ENCODE measurements at regions not wholly inside any gene's neighbourhood (a gene's known extent, or its start where the extent isn't known, plus 50 kb on each side); places are given as distances from the start of the nearest gene placed in this dataset.
"Not testable (repeated sequence)": the region's sequence is repeated elsewhere in the genome, so short reads cannot be mapped to it uniquely, and the experiment has no call there.

GRCh38 chr3:21927261-21927660 is 176.3 kb upstream of the ZNF385D start:
- Histone ChIP-seq H3K27ac (ENCODE audit: low read depth, low read length) (no peak overlapping the region), H3K9me3 (ENCODE audit: control insufficient read depth, insufficient read depth, low read length) (no peaks in the 10 kb centered on the region), H3K9ac (ENCODE audit: low read depth, low read length) (no peak overlapping the region), H3K4me3 (ENCODE audit: low read depth, low read length) (no peak overlapping the region), H3K4me1 (ENCODE audit: control insufficient read depth, insufficient read depth, low read length) (no peaks in the 10 kb centered on the region), H3K27me3 (ENCODE audit: control insufficient read depth, insufficient read depth, low read length) (no peaks in the 10 kb centered on the region), H3K36me3 (ENCODE audit: control insufficient read depth, insufficient read depth, low read length) (no peaks in the 10 kb centered on the region)

GRCh38 chr3:21934591-21934990 is 183.6 kb upstream of the ZNF385D start:
- no peak overlapping the region for H3K4me3 ChIP-seq (ENCODE audit: low read depth, low read length)
- H3K36me3 ChIP-seq (ENCODE audit: control insufficient read depth, insufficient read depth, low read length), result no peaks in the 10 kb centered on the region
- H3K4me1 ChIP-seq (ENCODE audit: control insufficient read depth, insufficient read depth, low read length), result no peaks in the 10 kb centered on the region
- no peaks in the 10 kb centered on the region for H3K27me3 ChIP-seq (ENCODE audit: control insufficient read depth, insufficient read depth, low read length)
- no peak overlapping the region for H3K27ac ChIP-seq (ENCODE audit: low read depth, low read length)
- H3K9ac ChIP-seq (ENCODE audit: low read depth, low read length), result no peak overlapping the region
- H3K9me3 ChIP-seq (ENCODE audit: control insufficient read depth, insufficient read depth, low read length), result no peaks in the 10 kb centered on the region

GRCh38 chr3:21936207-21936606 is 185.2 kb upstream of the ZNF385D start:
- no peak overlapping the region for H3K9ac ChIP-seq (ENCODE audit: low read depth, low read length)
- H3K4me3 ChIP-seq (ENCODE audit: low read depth, low read length), result no peak overlapping the region
- H3K27me3 ChIP-seq (ENCODE audit: control insufficient read depth, insufficient read depth, low read length), result no peaks in the 10 kb centered on the region
- no peaks in the 10 kb centered on the region for H3K9me3 ChIP-seq (ENCODE audit: control insufficient read depth, insufficient read depth, low read length)
- no peaks in the 10 kb centered on the region for H3K36me3 ChIP-seq (ENCODE audit: control insufficient read depth, insufficient read depth, low read length)
- no peak overlapping the region for H3K27ac ChIP-seq (ENCODE audit: low read depth, low read length)
- H3K4me1 ChIP-seq (ENCODE audit: control insufficient read depth, insufficient read depth, low read length), result no peaks in the 10 kb centered on the region

- H3K27ac ChIP-seq (ENCODE audit: low read depth, low read length), result no peak overlapping the region
- H3K4me1 ChIP-seq (ENCODE audit: control insufficient read depth, insufficient read depth, low read length), result no peaks in the 10 kb centered on the region
- H3K27me3 ChIP-seq (ENCODE audit: control insufficient read depth, insufficient read depth, low read length), result no peaks in the 10 kb centered on the region
- H3K9me3 ChIP-seq (ENCODE audit: control insufficient read depth, insufficient read depth, low read length), result no peaks in the 10 kb centered on the region
- no peak overlapping the region for H3K4me3 ChIP-seq (ENCODE audit: low read depth, low read length)
- H3K36me3 ChIP-seq (ENCODE audit: control insufficient read depth, insufficient read depth, low read length), result no peaks in the 10 kb centered on the region
- no peak overlapping the region for H3K9ac ChIP-seq (ENCODE audit: low read depth, low read length)
Observed at GRCh38 chr3:21938267-21938681, 187.3 kb upstream of the ZNF385D start.

- H3K36me3 ChIP-seq (ENCODE audit: control insufficient read depth, insufficient read depth, low read length), result no peaks in the 10 kb centered on the region
- no peak overlapping the region for H3K27ac ChIP-seq (ENCODE audit: low read depth, low read length)
- H3K9me3 ChIP-seq (ENCODE audit: control insufficient read depth, insufficient read depth, low read length), result no peaks in the 10 kb centered on the region
- H3K9ac ChIP-seq (ENCODE audit: low read depth, low read length), result no peak overlapping the region
- H3K4me1 ChIP-seq (ENCODE audit: control insufficient read depth, insufficient read depth, low read length), result no peaks in the 10 kb centered on the region
- H3K4me3 ChIP-seq (ENCODE audit: low read depth, low read length), result no peak overlapping the region
- H3K27me3 ChIP-seq (ENCODE audit: control insufficient read depth, insufficient read depth, low read length), result no peaks in the 10 kb centered on the region
Observed at GRCh38 chr3:21942328-21942727, 191.3 kb upstream of the ZNF385D start.

GRCh38 chr3:21944251-21944650 is 193.2 kb upstream of the ZNF385D start:
- Histone ChIP-seq H3K36me3 (ENCODE audit: control insufficient read depth, insufficient read depth, low read length) (no peaks in the 10 kb centered on the region), H3K9ac (ENCODE audit: low read depth, low read length) (no peak overlapping the region), H3K27me3 (ENCODE audit: control insufficient read depth, insufficient read depth, low read length) (no peaks in the 10 kb centered on the region), H3K4me1 (ENCODE audit: control insufficient read depth, insufficient read depth, low read length) (no peaks in the 10 kb centered on the region), H3K9me3 (ENCODE audit: control insufficient read depth, insufficient read depth, low read length) (no peaks in the 10 kb centered on the region), H3K27ac (ENCODE audit: low read depth, low read length) (no peak overlapping the region), H3K4me3 (ENCODE audit: low read depth, low read length) (no peak overlapping the region)

GRCh38 chr3:21952856-21953255 is 201.8 kb upstream of the ZNF385D start:
- Histone ChIP-seq H3K9me3 (ENCODE audit: control insufficient read depth, insufficient read depth, low read length) (no peaks in the 10 kb centered on the region), H3K27me3 (ENCODE audit: control insufficient read depth, insufficient read depth, low read length) (no peaks in the 10 kb centered on the region), H3K9ac (ENCODE audit: low read depth, low read length) (no peak overlapping the region), H3K27ac (ENCODE audit: low read depth, low read length) (no peak overlapping the region), H3K36me3 (ENCODE audit: control insufficient read depth, insufficient read depth, low read length) (no peaks in the 10 kb centered on the region), H3K4me1 (ENCODE audit: control insufficient read depth, insufficient read depth, low read length) (no peaks in the 10 kb centered on the region), H3K4me3 (ENCODE audit: low read depth, low read length) (no peak overlapping the region)

GRCh38 chr3:21954709-21955108 is 203.7 kb upstream of the ZNF385D start:
- Histone ChIP-seq H3K27me3 (ENCODE audit: control insufficient read depth, insufficient read depth, low read length) (no peaks in the 10 kb centered on the region), H3K4me3 (ENCODE audit: low read depth, low read length) (no peak overlapping the region), H3K9me3 (ENCODE audit: control insufficient read depth, insufficient read depth, low read length) (no peaks in the 10 kb centered on the region), H3K4me1 (ENCODE audit: control insufficient read depth, insufficient read depth, low read length) (no peaks in the 10 kb centered on the region), H3K36me3 (ENCODE audit: control insufficient read depth, insufficient read depth, low read length) (no peaks in the 10 kb centered on the region), H3K27ac (ENCODE audit: low read depth, low read length) (no peak overlapping the region), H3K9ac (ENCODE audit: low read depth, low read length) (no peak overlapping the region)

GRCh38 chr3:21955406-21955805 is 204.4 kb upstream of the ZNF385D start:
- Histone ChIP-seq H3K36me3 (ENCODE audit: control insufficient read depth, insufficient read depth, low read length) (no peaks in the 10 kb centered on the region), H3K9me3 (ENCODE audit: control insufficient read depth, insufficient read depth, low read length) (no peaks in the 10 kb centered on the region), H3K4me3 (ENCODE audit: low read depth, low read length) (no peak overlapping the region), H3K27me3 (ENCODE audit: control insufficient read depth, insufficient read depth, low read length) (no peaks in the 10 kb centered on the region), H3K4me1 (ENCODE audit: control insufficient read depth, insufficient read depth, low read length) (no peaks in the 10 kb centered on the region), H3K27ac (ENCODE audit: low read depth, low read length) (no peak overlapping the region), H3K9ac (ENCODE audit: low read depth, low read length) (no peak overlapping the region)

- Histone ChIP-seq H3K27me3 (ENCODE audit: control insufficient read depth, insufficient read depth, low read length) (no peaks in the 10 kb centered on the region), H3K4me3 (ENCODE audit: low read depth, low read length) (no peak overlapping the region), H3K4me1 (ENCODE audit: control insufficient read depth, insufficient read depth, low read length) (no peaks in the 10 kb centered on the region), H3K9ac (ENCODE audit: low read depth, low read length) (no peak overlapping the region), H3K36me3 (ENCODE audit: control insufficient read depth, insufficient read depth, low read length) (no peaks in the 10 kb centered on the region), H3K27ac (ENCODE audit: low read depth, low read length) (no peak overlapping the region), H3K9me3 (ENCODE audit: control insufficient read depth, insufficient read depth, low read length) (no peaks in the 10 kb centered on the region)
Observed at GRCh38 chr3:21960033-21960432, 209.0 kb upstream of the ZNF385D start.

GRCh38 chr3:21962456-21962855 is 211.4 kb upstream of the ZNF385D start:
- H3K27ac ChIP-seq (ENCODE audit: low read depth, low read length), result no peak overlapping the region
- no peak overlapping the region for H3K4me3 ChIP-seq (ENCODE audit: low read depth, low read length)
- no peak overlapping the region for H3K9ac ChIP-seq (ENCODE audit: low read depth, low read length)
- H3K9me3 ChIP-seq (ENCODE audit: control insufficient read depth, insufficient read depth, low read length), result no peaks in the 10 kb centered on the region
- no peaks in the 10 kb centered on the region for H3K36me3 ChIP-seq (ENCODE audit: control insufficient read depth, insufficient read depth, low read length)
- no peaks in the 10 kb centered on the region for H3K4me1 ChIP-seq (ENCODE audit: control insufficient read depth, insufficient read depth, low read length)
- no peaks in the 10 kb centered on the region for H3K27me3 ChIP-seq (ENCODE audit: control insufficient read depth, insufficient read depth, low read length)

GRCh38 chr3:21966457-21966856 is 215.4 kb upstream of the ZNF385D start:
- H3K36me3 ChIP-seq (ENCODE audit: control insufficient read depth, insufficient read depth, low read length); H3K27ac ChIP-seq (ENCODE audit: low read depth, low read length); H3K9ac ChIP-seq (ENCODE audit: low read depth, low read length); H3K4me3 ChIP-seq (ENCODE audit: low read depth, low read length); H3K27me3 ChIP-seq (ENCODE audit: control insufficient read depth, insufficient read depth, low read length); H3K4me1 ChIP-seq (ENCODE audit: control insufficient read depth, insufficient read depth, low read length); H3K9me3 ChIP-seq (ENCODE audit: control insufficient read depth, insufficient read depth, low read length): not testable (repeated sequence)
